Hepatocyte (in vitro differentiated cells): ENCODE measurements at regions not wholly inside any gene's neighbourhood (a gene's known extent, or its start where the extent isn't known, plus 50 kb on each side); places are given as distances from the start of the nearest gene placed in this dataset.

Source experiments
- EZH2 ChIP-seq: fragments of 200-600 bp; sonication (generic); IDR thresholded peaks from 2 replicates; pipeline ENCODE4 v1.6.1; 2016; ENCODE audit warnings: antibody characterized with exemption, mild to moderate bottlenecking, borderline replicate concordance
- TF ChIP-seq, protein P1 (sequence below): fragments of 200-600 bp; sonication (generic); IDR thresholded peaks from 2 replicates; pipeline ENCODE4 v1.5.1; 2016; ENCODE audit warnings: antibody characterized with exemption, mild to moderate bottlenecking; ENCODE audit not compliant: poor library complexity

- TF ChIP-seq, protein P1, sequence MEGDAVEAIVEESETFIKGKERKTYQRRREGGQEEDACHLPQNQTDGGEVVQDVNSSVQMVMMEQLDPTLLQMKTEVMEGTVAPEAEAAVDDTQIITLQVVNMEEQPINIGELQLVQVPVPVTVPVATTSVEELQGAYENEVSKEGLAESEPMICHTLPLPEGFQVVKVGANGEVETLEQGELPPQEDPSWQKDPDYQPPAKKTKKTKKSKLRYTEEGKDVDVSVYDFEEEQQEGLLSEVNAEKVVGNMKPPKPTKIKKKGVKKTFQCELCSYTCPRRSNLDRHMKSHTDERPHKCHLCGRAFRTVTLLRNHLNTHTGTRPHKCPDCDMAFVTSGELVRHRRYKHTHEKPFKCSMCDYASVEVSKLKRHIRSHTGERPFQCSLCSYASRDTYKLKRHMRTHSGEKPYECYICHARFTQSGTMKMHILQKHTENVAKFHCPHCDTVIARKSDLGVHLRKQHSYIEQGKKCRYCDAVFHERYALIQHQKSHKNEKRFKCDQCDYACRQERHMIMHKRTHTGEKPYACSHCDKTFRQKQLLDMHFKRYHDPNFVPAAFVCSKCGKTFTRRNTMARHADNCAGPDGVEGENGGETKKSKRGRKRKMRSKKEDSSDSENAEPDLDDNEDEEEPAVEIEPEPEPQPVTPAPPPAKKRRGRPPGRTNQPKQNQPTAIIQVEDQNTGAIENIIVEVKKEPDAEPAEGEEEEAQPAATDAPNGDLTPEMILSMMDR, result no peak
- no peak for TF ChIP-seq EZH2
Observed at GRCh38 chr10:78349165-78349516, 315.5 kb downstream of the RPS24 start.
